Astrocyte of the hippocampus (primary cell): ENCODE measurements at regions not wholly inside any gene's neighbourhood (a gene's known extent, or its start where the extent isn't known, plus 50 kb on each side); places are given as distances from the start of the nearest gene placed in this dataset.

Experiments
- DNase-seq: peaks from one replicate; pipeline ENCODE4 v3.0.0; 2011; ENCODE audit warnings: low read depth, low spot score

- DNase-seq: no peak
These were observed 95.9 kb upstream of the LEP start for GRCh38 chr7:128145191-128145590.

- no peak for DNase-seq
These were observed 95.0 kb upstream of the LEP start for GRCh38 chr7:128146052-128146451.

GRCh38 chr7:128148676-128149075 lies 92.4 kb upstream of the LEP start:
- DNase-seq: peak; percentile 42

GRCh38 chr7:128150223-128150865 lies 90.7 kb upstream of the LEP start:
- DNase-seq: no peak

DNA sequence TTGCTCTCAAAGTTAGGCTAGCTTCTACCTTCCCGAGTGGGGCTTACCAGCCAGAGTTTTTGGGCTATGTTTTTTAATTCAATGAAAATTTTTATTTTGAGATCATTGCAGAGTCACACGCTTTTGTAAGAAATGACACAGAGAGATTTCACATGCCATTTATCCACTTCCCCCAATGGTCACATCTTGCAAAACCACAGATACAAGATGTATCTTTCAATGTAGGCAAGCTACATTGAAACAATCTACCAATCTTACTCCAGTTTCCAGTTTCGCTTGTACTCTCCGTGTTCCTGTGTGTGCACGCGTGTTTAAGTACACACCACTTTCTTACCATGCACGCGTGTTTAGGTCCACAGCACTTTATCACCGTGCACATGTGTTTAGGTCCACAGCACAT lies 89.4 kb upstream of the LEP start:
- no peak for DNase-seq

GRCh38 chr7:128152721-128153120 lies 88.4 kb upstream of the LEP start:
- DNase-seq: no peak

DNA sequence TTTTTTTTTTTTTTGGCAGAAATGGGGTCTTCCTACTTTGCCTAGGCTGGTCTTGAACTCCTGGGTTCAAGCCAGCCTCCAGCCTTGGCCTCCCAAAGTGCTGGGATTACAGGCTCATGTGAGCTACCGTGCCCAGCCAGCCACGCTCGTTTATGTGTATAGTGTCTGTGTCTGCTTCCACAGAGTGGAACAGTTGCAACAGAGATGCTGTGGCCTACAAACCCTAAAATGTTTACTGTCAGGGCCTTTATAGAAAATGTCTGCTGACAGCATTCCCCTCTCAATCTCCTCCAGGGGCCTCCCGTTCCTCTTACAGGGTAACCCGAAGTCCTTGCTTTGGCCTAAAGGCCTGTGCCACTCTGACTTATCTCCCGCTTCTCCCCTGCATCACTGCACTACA lies 87.6 kb upstream of the LEP start:
- DNase-seq: no peak

DNA sequence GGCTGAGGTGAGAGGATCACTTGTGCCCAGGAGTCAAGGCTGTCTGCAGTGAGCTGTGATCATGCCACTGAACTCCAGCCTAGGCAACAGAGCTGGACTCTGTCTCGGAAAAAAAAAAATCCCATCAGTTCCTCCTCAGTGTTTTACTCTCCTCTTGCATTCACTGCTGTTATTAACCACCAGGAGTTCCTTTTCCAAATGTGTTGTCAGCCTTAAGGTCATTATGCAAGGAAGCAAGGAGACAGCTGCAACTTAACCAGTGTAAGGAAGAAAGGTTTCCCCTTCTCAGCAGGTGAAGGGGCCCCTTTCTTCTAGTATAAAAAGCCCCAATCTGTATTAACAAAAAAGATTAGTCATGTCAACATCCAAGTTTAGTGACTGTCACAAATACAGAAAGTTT lies 86.6 kb upstream of the LEP start:
- DNase-seq: no peak

- DNase-seq: no peak
These were observed 85.9 kb upstream of the LEP start for GRCh38 chr7:128155100-128155740.

GRCh38 chr7:128157906-128158305 lies 83.2 kb upstream of the LEP start:
- no peak for DNase-seq

DNA sequence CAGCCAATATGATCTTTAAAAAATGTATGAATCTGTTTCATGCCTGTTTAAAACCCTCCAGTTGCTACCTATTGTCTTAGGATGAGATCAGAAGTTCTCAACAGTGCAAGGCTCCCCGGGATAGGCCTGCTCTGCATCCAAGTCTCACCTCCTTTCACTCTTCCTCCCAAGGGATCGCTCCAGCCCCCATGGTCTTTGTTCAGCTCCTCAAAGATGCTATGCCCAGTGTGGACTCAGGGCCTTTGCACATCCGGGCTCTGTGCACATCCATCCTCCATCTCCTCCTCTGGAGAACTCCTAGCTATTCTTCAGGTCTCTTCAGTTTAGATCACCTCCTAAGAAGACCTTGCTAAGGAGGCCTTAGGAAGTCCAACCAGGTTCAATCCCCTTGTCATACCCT lies 82.7 kb upstream of the LEP start:
- no peak for DNase-seq

DNA sequence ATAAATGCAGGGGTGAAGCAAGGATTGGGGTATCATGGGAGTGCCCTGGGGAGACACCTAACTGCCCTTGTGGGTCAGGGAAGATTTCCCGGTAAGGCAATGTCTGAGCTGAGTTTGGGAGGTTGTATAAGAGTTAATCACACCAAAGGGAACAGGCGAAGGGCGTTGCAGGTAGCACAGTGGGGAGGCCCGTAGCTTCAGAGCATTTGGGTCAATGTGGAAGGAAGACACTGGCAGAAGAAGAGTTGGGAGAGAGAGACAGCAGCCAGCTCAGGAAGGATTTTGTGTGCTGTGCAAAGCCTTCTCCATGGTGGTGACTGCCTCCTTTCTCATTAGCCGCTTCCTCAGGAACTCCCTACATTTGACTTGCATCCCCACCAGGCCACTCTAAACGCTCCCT lies 80.8 kb upstream of the LEP start:
- DNase-seq: no peak

GRCh38 chr7:128161466-128162125 lies 79.5 kb upstream of the LEP start:
- DNase-seq: peak; percentile 69

GRCh38 chr7:128162666-128163065 lies 78.4 kb upstream of the LEP start:
- no peak for DNase-seq

DNA sequence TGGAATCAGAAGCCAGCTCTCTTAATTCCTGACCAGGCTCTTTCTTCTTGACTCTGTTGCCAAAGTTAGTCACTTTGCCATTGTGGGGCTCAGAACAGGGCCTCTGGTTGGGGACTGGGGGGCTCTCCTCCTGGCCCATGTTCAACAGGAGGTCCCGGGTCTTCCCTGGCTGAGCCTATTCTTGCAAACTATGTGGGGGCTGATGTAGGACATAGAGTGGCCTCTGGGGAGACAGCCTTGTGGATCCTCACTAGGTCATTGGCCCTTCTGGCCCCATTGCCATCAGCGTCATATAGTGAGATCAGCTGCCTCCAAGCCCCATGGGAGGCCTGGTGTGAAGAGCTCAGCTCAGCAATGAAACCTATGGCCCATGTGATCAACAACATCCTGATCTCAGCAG lies 77.6 kb upstream of the LEP start:
- no peak for DNase-seq

DNA sequence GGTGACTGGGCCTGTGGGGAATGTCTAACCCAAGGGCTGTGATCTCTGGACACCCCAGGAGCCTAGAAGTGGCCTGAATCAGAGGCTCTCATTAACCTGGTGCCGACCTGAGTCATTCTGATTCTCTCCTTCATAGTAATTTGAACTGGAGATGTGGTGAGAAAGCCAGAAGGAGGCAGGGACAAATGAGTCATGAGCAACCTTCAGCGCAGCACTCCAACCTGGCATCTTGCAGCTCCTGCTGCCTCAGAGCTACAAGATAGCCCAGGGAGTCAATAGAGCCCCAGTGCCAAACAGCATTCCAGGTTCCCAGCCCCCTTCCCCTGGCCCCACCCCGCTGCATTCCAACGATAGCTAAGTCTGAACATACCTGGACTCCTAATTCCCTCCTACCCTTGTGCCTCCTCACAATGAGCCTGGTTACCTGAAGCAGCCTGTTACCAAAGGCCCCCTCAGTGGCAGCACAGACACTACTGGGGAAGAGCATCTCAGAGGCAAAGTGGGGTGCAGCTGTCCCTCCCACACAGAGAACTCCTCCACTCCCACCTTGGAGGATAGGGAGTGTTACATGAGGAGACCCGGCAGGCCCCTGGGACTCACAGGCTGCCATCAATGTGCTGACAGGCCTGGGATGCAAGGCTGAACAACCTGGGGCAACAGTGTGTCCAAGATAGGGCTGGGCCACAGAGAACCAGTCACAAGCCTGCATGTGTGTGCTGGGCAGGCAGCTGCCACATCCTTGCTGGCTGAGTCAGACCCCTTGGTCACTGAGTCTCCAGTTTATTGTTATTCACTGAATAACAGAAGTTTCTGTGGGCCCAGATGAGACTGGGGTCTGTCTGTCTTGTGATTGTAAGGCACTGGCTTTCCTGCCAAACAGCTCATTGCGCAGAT lies 76.8 kb upstream of the LEP start:
- peak; percentile 92 for DNase-seq

GRCh38 chr7:128164955-128165670 lies 76.0 kb upstream of the LEP start:
- DNase-seq: no peak

GRCh38 chr7:128165927-128166420 lies 75.1 kb upstream of the LEP start:
- DNase-seq: no peak

DNA sequence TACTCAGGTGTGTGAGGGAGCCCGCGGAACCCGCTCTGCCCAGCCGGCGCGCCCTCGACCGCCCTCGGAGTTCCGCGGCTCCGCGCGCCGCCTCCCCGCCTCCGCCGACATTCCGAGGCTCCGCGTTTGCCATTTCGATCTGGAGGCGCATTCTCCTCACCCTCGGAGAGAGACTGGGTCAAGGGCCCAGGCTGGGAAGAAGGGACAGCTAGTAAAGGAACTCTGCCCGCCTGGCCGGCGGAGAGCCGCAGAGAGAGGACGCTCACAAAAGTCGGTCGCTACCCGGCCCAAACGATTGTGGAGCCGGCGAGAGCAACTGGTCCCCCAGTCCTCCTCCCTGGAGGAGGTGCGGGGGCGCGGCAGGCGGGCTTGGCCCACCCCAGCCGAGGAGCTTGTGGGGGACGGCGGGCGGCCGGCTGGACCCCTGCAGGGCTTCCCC lies 74.5 kb upstream of the LEP start:
- DNase-seq: peak; percentile 57

DNA sequence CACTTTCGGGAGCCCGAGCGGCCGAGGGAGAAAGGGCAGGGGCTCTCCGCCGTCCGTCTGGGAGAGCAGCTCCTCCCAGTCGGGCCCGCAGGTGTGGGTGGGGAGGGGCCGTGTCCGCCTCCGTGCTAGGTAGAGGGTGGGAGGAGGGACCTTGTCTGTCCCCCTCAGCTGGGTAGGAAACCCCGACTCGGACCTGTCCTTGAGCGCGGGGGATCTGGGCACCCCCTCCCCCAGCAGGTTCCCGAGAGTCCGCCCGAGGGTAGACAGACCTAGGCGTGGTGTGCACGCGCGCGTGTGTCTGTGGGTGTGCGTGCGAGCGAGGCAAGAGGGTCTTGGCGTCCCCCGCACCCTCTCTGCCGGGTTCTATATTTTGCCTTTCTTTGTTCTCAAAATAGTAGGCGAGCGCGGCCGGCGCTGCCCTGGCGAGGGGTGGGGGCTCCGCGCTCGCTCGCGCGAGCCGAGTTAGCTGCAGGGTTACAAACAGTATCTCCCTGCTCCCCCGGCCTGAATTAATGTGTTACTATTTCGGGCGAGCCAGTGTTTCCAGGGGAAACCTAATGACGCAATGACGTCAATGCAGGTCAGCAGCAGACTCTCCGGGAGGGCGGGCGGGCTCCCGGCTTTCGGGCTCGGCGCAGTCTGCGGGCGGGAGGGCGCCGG lies 73.9 kb upstream of the LEP start:
- peak; percentile 90 for DNase-seq
